Natural killer cell (primary cell): ENCODE measurements at regions not wholly inside any gene's neighbourhood (a gene's known extent, or its start where the extent isn't known, plus 50 kb on each side); places are given as distances from the start of the nearest gene placed in this dataset.

Experiments used
- ATAC-seq, 3 donors: fragments of 150-1000 bp in 2 of 3; fragments of 200-7000 bp in 1 of 3; cut with Tn5 transposase; 1 replicate in 1 of 3; 2 replicates in 2 of 3; pipeline ENCODE4 v1.10.0; 2021; ENCODE audit warnings: mild to moderate bottlenecking in 2 of 3, moderate library complexity in 2 of 3
- DNase-seq, 2 donors: peaks; one replicate each; pipeline versions ENCODE4 v3.0.0 to v3.0.0-alpha.2; 2013 to 2021; ENCODE audit warnings: mixed read lengths in 1 of 2
- H3K27ac ChIP-seq: one replicate; pipeline ENCODE4 v1.5.1; 2013; ENCODE audit warnings: mild to moderate bottlenecking, low read length
- H3K27me3 ChIP-seq: one replicate; pipeline ENCODE4 v1.6.1; 2013; ENCODE audit warnings: low read length; ENCODE audit not compliant: control insufficient read depth, insufficient read depth
- H3K36me3 ChIP-seq: one replicate; pipeline ENCODE4 v1.6.1; 2013; ENCODE audit warnings: low read length; ENCODE audit not compliant: control insufficient read depth, insufficient read depth
- H3K4me1 ChIP-seq: one replicate; pipeline ENCODE4 v1.6.1; 2013; ENCODE audit warnings: low read length; ENCODE audit not compliant: control insufficient read depth, insufficient read depth
- H3K4me3 ChIP-seq: one replicate; pipeline ENCODE4 v1.5.1; 2013; ENCODE audit warnings: low read length
- H3K9me3 ChIP-seq: one replicate; pipeline ENCODE4 v1.6.1; 2013; ENCODE audit warnings: low read length; ENCODE audit not compliant: control insufficient read depth, insufficient read depth
- H3K27ac Mint-ChIP-seq, 2 donors: one replicate each; pipeline ENCODE4 v1.8.0; 2022; ENCODE audit warnings: mild to moderate bottlenecking in 2 of 2, mixed read lengths in 2 of 2, moderate library complexity in 1 of 2
- H3K27me3 Mint-ChIP-seq, 2 donors: one replicate each; pipeline ENCODE4 v1.8.0; 2022; ENCODE audit warnings: low read depth in 2 of 2, mixed read lengths in 2 of 2
- H3K36me3 Mint-ChIP-seq: one replicate; pipeline ENCODE4 v1.8.0; 2022; ENCODE audit warnings: mixed read lengths
- H3K4me1 Mint-ChIP-seq, 2 donors: one replicate each; pipeline ENCODE4 v1.8.0; 2022; ENCODE audit warnings: mixed read lengths in 2 of 2
- H3K4me3 Mint-ChIP-seq: one replicate; pipeline ENCODE4 v1.8.0; 2022; ENCODE audit warnings: mild to moderate bottlenecking, moderate library complexity, mixed read lengths
- H3K9me3 Mint-ChIP-seq, 2 donors: one replicate each; pipeline ENCODE4 v1.8.0; 2022; ENCODE audit warnings: mixed read lengths in 2 of 2
- WGBS: methylation state at CpG from one replicate; pipeline ENCODE4 v1.1.7; 2013; ENCODE audit warnings: missing lambda C conversion rate; ENCODE audit not compliant: insufficient coverage; 5-methylcytosine and 5-hydroxymethylcytosine counted together
- intact Hi-C: fragments of 100-400 bp; cut with micrococcal nuclease; formaldehyde crosslinking; loops from one replicate; pipeline ENCODE4 v1.14.2; 2022
- TF ChIP-seq, protein P1 (sequence below): fragments of 200-600 bp; IDR thresholded peaks from one replicate; pipeline ENCODE4 v1.8.0; 2022; ENCODE audit warnings: antibody characterized with exemption

DNA sequence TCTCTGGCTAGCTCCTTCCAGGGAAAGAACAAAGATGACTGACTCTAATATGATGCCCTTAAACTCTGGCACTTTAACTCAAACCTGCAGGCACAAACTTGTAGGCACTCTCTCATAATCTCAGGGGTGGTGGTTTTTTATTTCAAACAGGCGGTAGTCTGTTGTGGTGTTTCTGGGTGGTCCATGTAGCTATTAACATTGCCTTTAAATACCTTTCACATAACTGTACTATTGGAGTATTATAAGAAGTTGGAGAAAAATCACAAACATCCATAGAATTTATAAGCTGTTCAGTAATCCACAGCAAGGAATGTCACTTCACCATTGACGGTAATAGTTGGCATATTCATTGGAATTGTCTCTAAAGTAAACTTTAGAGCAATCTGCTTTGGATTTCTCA lies 204.2 kb upstream of the PDE5A start:
- Histone ChIP-seq H3K27me3 (no peaks in the 10 kb centered on the region), H3K9me3 (no peaks in the 10 kb centered on the region), H3K36me3 (no peaks in the 10 kb centered on the region), H3K4me3 (no peak overlapping the region), H3K27ac (no peak overlapping the region), H3K4me1 (no peaks in the 10 kb centered on the region)
- ATAC-seq (no peak), DNase-seq (no peak)
- no peak overlapping the region for H3K4me3 Mint-ChIP-seq
- TF ChIP-seq, protein P1, sequence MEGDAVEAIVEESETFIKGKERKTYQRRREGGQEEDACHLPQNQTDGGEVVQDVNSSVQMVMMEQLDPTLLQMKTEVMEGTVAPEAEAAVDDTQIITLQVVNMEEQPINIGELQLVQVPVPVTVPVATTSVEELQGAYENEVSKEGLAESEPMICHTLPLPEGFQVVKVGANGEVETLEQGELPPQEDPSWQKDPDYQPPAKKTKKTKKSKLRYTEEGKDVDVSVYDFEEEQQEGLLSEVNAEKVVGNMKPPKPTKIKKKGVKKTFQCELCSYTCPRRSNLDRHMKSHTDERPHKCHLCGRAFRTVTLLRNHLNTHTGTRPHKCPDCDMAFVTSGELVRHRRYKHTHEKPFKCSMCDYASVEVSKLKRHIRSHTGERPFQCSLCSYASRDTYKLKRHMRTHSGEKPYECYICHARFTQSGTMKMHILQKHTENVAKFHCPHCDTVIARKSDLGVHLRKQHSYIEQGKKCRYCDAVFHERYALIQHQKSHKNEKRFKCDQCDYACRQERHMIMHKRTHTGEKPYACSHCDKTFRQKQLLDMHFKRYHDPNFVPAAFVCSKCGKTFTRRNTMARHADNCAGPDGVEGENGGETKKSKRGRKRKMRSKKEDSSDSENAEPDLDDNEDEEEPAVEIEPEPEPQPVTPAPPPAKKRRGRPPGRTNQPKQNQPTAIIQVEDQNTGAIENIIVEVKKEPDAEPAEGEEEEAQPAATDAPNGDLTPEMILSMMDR: no peak
- no peak overlapping the region for H3K27ac Mint-ChIP-seq
- H3K27me3 Mint-ChIP-seq: no peaks in the 10 kb centered on the region
- no peaks in the 10 kb centered on the region for H3K36me3 Mint-ChIP-seq
- no CpG with 5 or more reads among the region's 2 CpGs for WGBS
- intact Hi-C loops: no loop called here
- H3K4me1 Mint-ChIP-seq: no peaks in the 10 kb centered on the region
- H3K9me3 Mint-ChIP-seq: peaks cover 11 to 20% of the 10 kb centered on the region in 2 donors

DNA sequence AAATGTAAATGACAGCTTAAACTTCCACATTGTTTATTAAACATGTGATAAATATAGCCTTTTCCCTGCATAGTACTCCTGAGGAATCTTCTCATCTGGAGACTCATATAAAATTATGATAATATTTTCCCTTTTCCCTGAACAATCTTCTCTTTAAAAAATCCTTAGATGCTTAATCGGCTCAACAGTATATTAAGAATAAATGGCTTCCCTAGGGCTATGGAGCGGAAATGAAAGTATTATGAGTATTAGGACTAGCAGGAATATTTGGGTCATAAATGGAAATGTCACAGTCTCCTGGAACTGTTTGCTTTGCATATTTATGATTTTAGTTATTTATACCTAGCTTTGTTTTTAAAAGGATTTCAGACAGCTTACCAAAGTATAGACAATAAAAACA lies 200.7 kb upstream of the PDE5A start:
- Histone ChIP-seq H3K27me3 (no peaks in the 10 kb centered on the region), H3K27ac (no peak overlapping the region), H3K9me3 (no peaks in the 10 kb centered on the region), H3K36me3 (no peaks in the 10 kb centered on the region), H3K4me1 (no peaks in the 10 kb centered on the region), H3K4me3 (no peak overlapping the region)
- H3K9me3 Mint-ChIP-seq: peaks cover 5 to 11% of the 10 kb centered on the region in 2 donors
- no peaks in the 10 kb centered on the region for H3K27me3 Mint-ChIP-seq
- DNase-seq (no peak), ATAC-seq (no peak)
- no peaks in the 10 kb centered on the region for H3K36me3 Mint-ChIP-seq
- WGBS: 100% methylated on average over 1 of the region's 2 CpGs
- H3K4me3 Mint-ChIP-seq: no peak overlapping the region
- intact Hi-C loops: no loop called here
- H3K27ac Mint-ChIP-seq: no peak overlapping the region
- H3K4me1 Mint-ChIP-seq: no peaks in the 10 kb centered on the region
- TF ChIP-seq, protein P1: no peak

DNA sequence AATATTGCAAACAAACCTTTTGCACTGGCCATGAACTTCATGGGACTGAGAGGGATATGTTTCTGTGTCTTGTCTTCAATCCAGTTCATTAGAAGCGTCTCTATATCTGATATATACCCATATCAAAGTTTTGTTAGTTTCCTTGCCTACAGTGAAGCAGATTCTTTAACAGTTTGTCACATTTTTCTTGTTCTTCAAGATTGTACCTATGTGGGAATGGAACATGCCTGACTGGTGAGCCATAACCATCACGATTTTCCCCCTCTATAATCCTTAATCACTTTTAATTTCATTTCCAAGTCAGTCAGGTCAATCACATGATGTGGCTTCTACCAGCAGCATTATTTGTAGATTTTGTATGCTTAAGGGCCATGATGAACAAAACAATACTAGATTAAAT lies 197.1 kb upstream of the PDE5A start:
- ATAC-seq (no peak), DNase-seq (no peak)
- Histone ChIP-seq H3K4me3 (no peak overlapping the region), H3K27ac (no peak overlapping the region), H3K36me3 (no peaks in the 10 kb centered on the region), H3K4me1 (no peaks in the 10 kb centered on the region), H3K9me3 (no peaks in the 10 kb centered on the region), H3K27me3 (no peaks in the 10 kb centered on the region)
- Mint-ChIP-seq H3K36me3 (no peaks in the 10 kb centered on the region), H3K27ac (no peak overlapping the region), H3K9me3 (peaks cover 3 to 4% of the 10 kb centered on the region in 2 donors), H3K27me3 (no peaks in the 10 kb centered on the region), H3K4me3 (no peak overlapping the region), H3K4me1 (no peaks in the 10 kb centered on the region)
- TF ChIP-seq, protein P1: no peak
- intact Hi-C loops: no loop called here
- 50% methylated on average over 1 of the region's 2 CpGs for WGBS

DNA sequence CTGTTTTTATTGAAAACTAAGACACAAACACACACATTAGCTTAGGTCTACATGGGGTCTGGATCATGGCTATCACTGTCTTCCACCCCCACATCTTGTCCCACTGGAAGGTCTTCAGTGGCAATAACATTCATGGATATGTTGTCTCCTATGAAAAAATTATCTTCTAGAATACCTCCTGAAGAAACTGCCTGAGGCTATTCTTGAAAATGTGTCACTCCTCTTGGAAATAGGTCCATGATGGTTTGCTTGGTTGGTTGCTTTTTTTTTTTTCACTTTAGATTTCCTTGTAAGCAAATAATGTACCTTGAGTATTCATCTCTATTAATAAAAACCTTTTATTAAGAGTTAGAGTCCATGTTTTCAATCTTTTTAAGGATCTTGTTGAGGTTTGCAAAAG lies 195.3 kb upstream of the PDE5A start:
- H3K4me3 ChIP-seq: no peak overlapping the region
- no peaks in the 10 kb centered on the region for H3K27me3 ChIP-seq
- Mint-ChIP-seq H3K27me3 (no peaks in the 10 kb centered on the region), H3K27ac (no peak overlapping the region), H3K4me3 (no peak overlapping the region), H3K4me1 (no peaks in the 10 kb centered on the region), H3K9me3 (peaks cover 3 to 4% of the 10 kb centered on the region in 2 donors), H3K36me3 (no peaks in the 10 kb centered on the region)
- H3K36me3 ChIP-seq: no peaks in the 10 kb centered on the region
- no peaks in the 10 kb centered on the region for H3K9me3 ChIP-seq
- no peaks in the 10 kb centered on the region for H3K4me1 ChIP-seq
- H3K27ac ChIP-seq: no peak overlapping the region
- no peak for DNase-seq
- ATAC-seq: no peak
- TF ChIP-seq, protein P1: no peak
- intact Hi-C loops: no loop called here
